Left lung (tissue), 4 donors: ENCODE measurements at regions not wholly inside any gene's neighbourhood (a gene's known extent, or its start where the extent isn't known, plus 50 kb on each side); places are given as distances from the start of the nearest gene placed in this dataset.

Experiments used
- ATAC-seq: fragments of 200-7000 bp; cut with Tn5 transposase; one replicate; pipeline ENCODE4 v1.9.1; 2020; ENCODE audit warnings: moderate library complexity
- DNase-seq, 4 donors: peaks; one replicate each; pipeline ENCODE4 v3.0.0-alpha.2; 2013 to 2020
- H3K27ac ChIP-seq, 2 donors: fragments of 200-600 bp; sonication (generic) in 1 of 2; one replicate each; pipeline versions ENCODE4 v1.5.0 to v1.8.0; 2020 to 2021
- H3K27me3 ChIP-seq, 2 donors: fragments of 200-600 bp; sonication (generic) in 1 of 2; one replicate each; pipeline versions ENCODE4 v1.5.0 to v1.8.0; 2020 to 2021
- H3K36me3 ChIP-seq, 2 donors: fragments of 200-600 bp; sonication (generic) in 1 of 2; one replicate each; pipeline versions ENCODE4 v1.5.0 to v1.8.0; 2020 to 2021
- H3K4me1 ChIP-seq, 2 donors: fragments of 200-600 bp; one replicate each; pipeline ENCODE4 v1.8.0; 2021
- H3K4me3 ChIP-seq, 2 donors: fragments of 200-600 bp; sonication (generic) in 1 of 2; one replicate each; pipeline versions ENCODE4 v1.5.0 to v1.8.0; 2020 to 2021; ENCODE audit warnings: mild to moderate bottlenecking in 1 of 2
- H3K9me3 ChIP-seq, 2 donors: fragments of 200-600 bp; sonication (generic) in 1 of 2; one replicate each; pipeline versions ENCODE4 v1.5.0 to v1.8.0; 2020 to 2021
- intact Hi-C, 2 donors: fragments of 100-400 bp; cut with DNase I; formaldehyde crosslinking; loops; one replicate each; pipeline versions ENCODE4 v1.11.2 to v1.14.2; 2022
- TF ChIP-seq, protein P1 (sequence below), 2 donors: fragments of 200-600 bp; sonication (generic) in 1 of 2; IDR thresholded peaks; one replicate each; pipeline versions ENCODE4 v1.5.0 to v1.8.0; 2021; ENCODE audit warnings: antibody characterized with exemption in 2 of 2
- donor health status: DM: no; HTN: yes; CAD: no.
- donor health status: DM: no; HTN: no; CAD: no.

DNA sequence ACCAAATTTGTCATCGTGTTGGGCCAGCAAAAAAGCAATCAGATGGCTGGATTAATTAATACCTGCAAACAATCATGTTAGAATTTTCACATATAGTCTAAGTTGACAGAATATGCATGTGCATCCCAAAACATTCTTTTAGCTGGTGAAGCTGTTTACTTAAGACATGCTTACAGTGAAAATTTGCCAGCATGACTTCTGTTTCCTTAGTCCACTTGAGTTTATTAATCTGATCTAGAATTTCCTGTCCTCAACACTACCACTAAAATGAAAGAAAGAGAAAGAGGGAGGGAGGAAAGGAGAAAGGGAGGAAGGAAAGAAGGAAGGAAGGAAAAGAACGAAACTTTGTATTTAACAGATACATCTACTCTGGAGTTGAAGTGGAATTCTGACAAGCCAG is 2109.9 kb upstream of the PIK3C3 start:
- DNase-seq = no peak
- no peak for ATAC-seq
- H3K9me3 ChIP-seq = no peaks in the 10 kb centered on the region
- no peak overlapping the region for H3K4me3 ChIP-seq
- intact Hi-C loops = no loop called here
- H3K27me3 ChIP-seq = peaks cover 0 to 25% of the 10 kb centered on the region in 2 donors
- H3K36me3 ChIP-seq = no peaks in the 10 kb centered on the region
- no peak overlapping the region for H3K27ac ChIP-seq
- peaks cover 0 to 7% of the 10 kb centered on the region in 2 donors for H3K4me1 ChIP-seq
- TF ChIP-seq, protein P1, sequence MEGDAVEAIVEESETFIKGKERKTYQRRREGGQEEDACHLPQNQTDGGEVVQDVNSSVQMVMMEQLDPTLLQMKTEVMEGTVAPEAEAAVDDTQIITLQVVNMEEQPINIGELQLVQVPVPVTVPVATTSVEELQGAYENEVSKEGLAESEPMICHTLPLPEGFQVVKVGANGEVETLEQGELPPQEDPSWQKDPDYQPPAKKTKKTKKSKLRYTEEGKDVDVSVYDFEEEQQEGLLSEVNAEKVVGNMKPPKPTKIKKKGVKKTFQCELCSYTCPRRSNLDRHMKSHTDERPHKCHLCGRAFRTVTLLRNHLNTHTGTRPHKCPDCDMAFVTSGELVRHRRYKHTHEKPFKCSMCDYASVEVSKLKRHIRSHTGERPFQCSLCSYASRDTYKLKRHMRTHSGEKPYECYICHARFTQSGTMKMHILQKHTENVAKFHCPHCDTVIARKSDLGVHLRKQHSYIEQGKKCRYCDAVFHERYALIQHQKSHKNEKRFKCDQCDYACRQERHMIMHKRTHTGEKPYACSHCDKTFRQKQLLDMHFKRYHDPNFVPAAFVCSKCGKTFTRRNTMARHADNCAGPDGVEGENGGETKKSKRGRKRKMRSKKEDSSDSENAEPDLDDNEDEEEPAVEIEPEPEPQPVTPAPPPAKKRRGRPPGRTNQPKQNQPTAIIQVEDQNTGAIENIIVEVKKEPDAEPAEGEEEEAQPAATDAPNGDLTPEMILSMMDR (IDR thresholded peaks at IDR 0.05) = no peak

DNA sequence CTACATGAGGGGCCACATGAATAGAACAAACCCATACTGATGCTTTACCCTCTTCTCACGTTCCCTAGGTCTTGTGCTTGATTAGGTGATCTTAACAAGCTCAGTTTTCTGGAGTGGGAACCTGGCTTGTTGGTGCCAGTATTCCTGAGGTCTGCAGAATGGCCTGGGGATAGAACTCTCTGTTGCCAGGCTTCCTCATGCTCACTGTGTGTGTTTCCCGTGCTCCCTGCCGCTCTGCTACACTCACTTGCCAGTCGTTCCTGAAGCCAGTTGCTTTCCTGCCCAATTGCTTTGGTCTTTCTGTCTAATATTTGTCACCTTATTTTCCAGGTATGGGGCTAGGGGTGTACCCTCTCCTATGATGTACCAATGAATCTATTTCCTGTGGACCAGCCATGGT is 2111.5 kb upstream of the PIK3C3 start:
- Histone ChIP-seq H3K4me1 (peaks cover 0 to 7% of the 10 kb centered on the region in 2 donors), H3K4me3 (no peak overlapping the region), H3K27ac (no peak overlapping the region), H3K36me3 (no peaks in the 10 kb centered on the region), H3K9me3 (no peaks in the 10 kb centered on the region), H3K27me3 (peaks cover 0 to 25% of the 10 kb centered on the region in 2 donors)
- DNase-seq = no peak
- intact Hi-C loops = no loop called here
- TF ChIP-seq, protein P1 (IDR thresholded peaks at IDR 0.05) = no peak
- no peak for ATAC-seq

DNA sequence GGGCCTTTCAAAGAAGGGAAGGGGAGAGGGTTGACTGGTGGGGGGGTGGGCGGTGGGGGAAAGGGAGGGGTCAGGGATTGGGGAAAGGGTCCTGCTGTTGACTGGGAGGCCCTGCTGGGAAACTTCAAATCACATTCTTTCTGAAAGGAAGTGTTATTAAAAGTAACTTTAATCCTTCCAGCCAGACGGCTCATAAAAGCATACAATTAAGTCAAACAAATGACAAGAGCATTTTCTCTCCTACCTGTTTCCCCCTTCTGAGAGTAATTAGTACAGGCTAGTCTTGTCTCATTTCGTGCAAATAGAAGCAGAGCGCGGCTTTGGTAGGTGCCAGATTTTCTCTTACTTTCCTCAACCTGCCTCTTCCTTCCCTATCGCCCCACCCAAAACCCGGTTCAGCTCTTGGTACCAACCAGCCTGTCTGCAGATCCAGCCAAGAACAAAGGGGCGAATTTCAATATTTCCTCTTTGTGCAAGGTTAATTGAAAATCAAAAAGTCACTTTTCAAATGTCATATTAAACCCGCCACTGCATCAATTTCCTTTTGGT is 2112.6 kb upstream of the PIK3C3 start:
- Histone ChIP-seq H3K27me3 (peaks cover 0 to 25% of the 10 kb centered on the region in 2 donors), H3K9me3 (no peaks in the 10 kb centered on the region), H3K27ac (no peak overlapping the region), H3K36me3 (no peaks in the 10 kb centered on the region), H3K4me1 (peaks cover 0 to 7% of the 10 kb centered on the region in 2 donors), H3K4me3 (no peak overlapping the region)
- intact Hi-C loops = no loop called here
- DNase-seq (no peak), ATAC-seq (no peak)
- TF ChIP-seq, protein P1 (IDR thresholded peaks at IDR 0.05) = no peak

DNA sequence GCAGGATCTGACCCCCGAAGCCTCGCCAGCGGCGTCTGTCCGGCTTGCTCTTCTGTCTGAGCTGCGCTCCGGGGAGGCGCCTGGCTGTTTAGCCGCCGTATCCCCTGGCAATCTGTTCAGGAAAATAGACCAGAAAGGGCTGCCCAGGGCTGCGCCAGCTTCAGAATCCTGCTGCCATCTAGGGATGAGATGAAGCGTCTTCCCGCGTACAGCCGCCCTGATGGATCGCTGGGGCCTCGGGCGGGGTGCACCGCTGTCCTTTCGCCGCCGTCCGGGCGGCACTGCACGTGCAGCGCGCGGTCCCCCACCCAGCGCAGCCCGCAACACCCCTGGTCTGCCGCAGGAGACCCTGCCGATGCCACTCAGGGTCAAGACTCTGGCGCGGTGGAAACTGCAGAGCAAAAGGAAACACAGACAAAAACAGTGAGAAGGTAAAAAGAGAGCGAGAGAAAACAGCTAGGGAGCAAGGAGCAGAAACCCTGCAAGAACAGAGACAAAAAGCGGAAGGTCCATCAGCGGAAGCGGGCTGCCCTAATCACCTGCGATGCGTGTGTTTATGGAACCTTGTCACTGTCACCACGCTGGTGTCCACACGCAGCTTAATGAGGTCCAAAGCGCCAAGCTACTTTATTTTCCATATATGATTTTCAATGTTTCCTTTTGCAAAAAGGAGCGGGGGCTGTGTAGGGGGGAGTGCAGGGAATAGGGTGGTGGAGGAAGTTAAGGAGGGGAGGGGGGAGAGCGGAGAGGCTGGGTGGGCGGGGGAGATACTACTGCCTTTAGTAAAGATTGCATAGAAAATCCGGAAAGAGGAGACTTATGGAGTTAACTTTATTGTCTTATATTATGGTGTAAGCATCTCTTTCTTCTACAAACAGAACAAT is 2113.3 kb upstream of the PIK3C3 start:
- intact Hi-C loops = no loop called here
- Histone ChIP-seq H3K27ac (no peak overlapping the region), H3K4me3 (peak overlapping the region; percentile 12 to 16), H3K9me3 (no peaks in the 10 kb centered on the region), H3K27me3 (peaks cover 0 to 25% of the 10 kb centered on the region in 2 donors), H3K4me1 (peaks cover 0 to 7% of the 10 kb centered on the region in 2 donors), H3K36me3 (no peaks in the 10 kb centered on the region)
- DNase-seq = peak; percentile 51 to 87 (median 80)
- peak; percentile 93 for ATAC-seq
- TF ChIP-seq, protein P1 (IDR thresholded peaks at IDR 0.05) = no peak

DNA sequence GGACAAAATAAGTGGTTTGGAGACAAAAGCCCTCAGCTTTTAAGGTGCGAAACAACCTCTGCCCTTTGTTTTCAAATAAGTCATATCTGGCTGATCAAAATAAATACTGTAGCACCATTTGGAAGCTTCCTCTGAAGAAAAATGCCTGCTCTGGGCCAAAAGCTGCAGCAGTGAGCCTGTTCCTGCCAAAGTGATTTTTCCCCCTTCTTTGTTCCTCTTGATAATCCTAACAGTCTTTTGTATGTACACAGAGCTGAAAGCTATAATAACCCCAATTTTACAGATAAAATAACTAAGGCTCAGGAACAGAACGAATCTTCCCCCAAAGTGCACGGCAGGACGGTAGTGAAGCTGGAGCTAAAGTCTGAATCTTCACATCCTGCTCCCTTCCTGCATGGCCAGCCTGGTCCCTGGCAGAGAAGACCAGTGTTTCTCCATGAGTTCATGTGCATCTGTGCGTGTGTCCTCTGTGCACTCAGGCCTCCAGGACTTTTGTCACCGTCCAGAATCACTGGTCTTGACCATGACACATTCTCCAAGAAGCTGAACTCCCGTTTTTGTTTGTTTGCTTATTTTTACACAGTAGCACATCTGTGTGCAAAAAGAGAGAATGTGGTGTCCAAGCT is 2114.1 kb upstream of the PIK3C3 start:
- peaks cover 0 to 25% of the 10 kb centered on the region in 2 donors for H3K27me3 ChIP-seq
- no peaks in the 10 kb centered on the region for H3K36me3 ChIP-seq
- H3K4me3 ChIP-seq = peak overlapping the region; percentile 12 to 16
- H3K4me1 ChIP-seq = peaks cover 0 to 7% of the 10 kb centered on the region in 2 donors
- peak; percentile 15 for ATAC-seq
- no peaks in the 10 kb centered on the region for H3K9me3 ChIP-seq
- intact Hi-C loops = no loop called here
- DNase-seq = peak in 1 of 4 donors; percentile 52
- H3K27ac ChIP-seq = no peak overlapping the region
- TF ChIP-seq, protein P1 (IDR thresholded peaks at IDR 0.05) = no peak
